ENCODE measurements at regions not wholly inside any gene's neighbourhood (a gene's known extent, or its start where the extent isn't known, plus 50 kb on each side); places are given as distances from the start of the nearest gene placed in this dataset.

GRCh38 chr14:26835979-26836570 is 238.2 kb upstream of the NOVA1 start:
- peaks cover under 1 to 3% of the 10 kb centered on the region in 2 donors for H3K4me1 ChIP-seq

GRCh38 chr14:26839481-26839880 is 241.6 kb upstream of the NOVA1 start:
- no peaks in the 10 kb centered on the region for H3K9me3 ChIP-seq
- H3K27ac ChIP-seq = no peak overlapping the region
- H3K4me3 ChIP-seq (replicated peaks in 1 of 3) = no peak overlapping the region
- no peak for DNase-seq
- intact Hi-C loops (cut with DNase I) = no loop called here
- WGBS, 2 donors = 88 to 89% methylated on average over 1 of the region's 1 CpG
- H3K27me3 ChIP-seq = no peaks in the 10 kb centered on the region
- no peaks in the 10 kb centered on the region for H3K36me3 ChIP-seq
- no peak for TF ChIP-seq CTCF (IDR thresholded peaks at IDR 0.05)
- TF ChIP-seq POLR2A (IDR thresholded peaks at IDR 0.05) = no peak
- peaks cover 9 to 16% of the 10 kb centered on the region in 2 donors for H3K4me1 ChIP-seq

More at GRCh38 chr14:26835979-26836570, 238.2 kb upstream of the NOVA1 start:
- intact Hi-C loops (cut with DNase I) = no loop called here
- no peak for DNase-seq
- Histone ChIP-seq H3K27ac (no peak overlapping the region), H3K36me3 (no peaks in the 10 kb centered on the region), H3K27me3 (no peaks in the 10 kb centered on the region), H3K4me3 (replicated peaks in 1 of 3) (no peak overlapping the region), H3K9me3 (no peaks in the 10 kb centered on the region)
- no peak for TF ChIP-seq POLR2A (IDR thresholded peaks at IDR 0.05)
- no peak for TF ChIP-seq CTCF (IDR thresholded peaks at IDR 0.05)
- 71 to 72% methylated on average over 4 of the region's 4 CpGs for WGBS, 2 donors

GRCh38 chr14:26841326-26841725 is 243.5 kb upstream of the NOVA1 start:
- 75 to 77% methylated on average over 4 of the region's 4 CpGs for WGBS, 2 donors
- H3K27ac ChIP-seq = peak overlapping the region; percentile 36 to 59 (median 47)
- H3K27me3 ChIP-seq = no peaks in the 10 kb centered on the region

GRCh38 chr14:26841920-26842741 is 244.3 kb upstream of the NOVA1 start:
- peak; percentile 72 for DNase-seq
- peak overlapping the region; percentile 60 to 83 (median 80) for H3K27ac ChIP-seq
- H3K27me3 ChIP-seq = no peaks in the 10 kb centered on the region
- H3K4me3 ChIP-seq (replicated peaks in 1 of 3) = no peak overlapping the region
- H3K4me1 ChIP-seq = peaks cover 9 to 16% of the 10 kb centered on the region in 2 donors
- TF ChIP-seq CTCF (IDR thresholded peaks at IDR 0.05) (no peak), POLR2A (IDR thresholded peaks at IDR 0.05) (no peak)
- intact Hi-C loops (cut with DNase I) = no loop called here
- 27 to 32% methylated on average over 3 of the region's 3 CpGs for WGBS, 2 donors
- H3K9me3 ChIP-seq = no peaks in the 10 kb centered on the region
- H3K36me3 ChIP-seq = no peaks in the 10 kb centered on the region

More at GRCh38 chr14:26841326-26841725, 243.5 kb upstream of the NOVA1 start:
- TF ChIP-seq CTCF (IDR thresholded peaks at IDR 0.05) (no peak), POLR2A (IDR thresholded peaks at IDR 0.05) (no peak)
- H3K4me1 ChIP-seq = peaks cover 9 to 16% of the 10 kb centered on the region in 2 donors
- DNase-seq = no peak
- no peak overlapping the region for H3K4me3 ChIP-seq (replicated peaks in 1 of 3)
- no peaks in the 10 kb centered on the region for H3K36me3 ChIP-seq
- intact Hi-C loops (cut with DNase I) = no loop called here
- no peaks in the 10 kb centered on the region for H3K9me3 ChIP-seq

Data from thyroid gland (tissue), 4 donors.